Globus pallidus (tissue), 1 donor: ENCODE measurements at regions not wholly inside any gene's neighbourhood (a gene's known extent, or its start where the extent isn't known, plus 50 kb on each side); places are given as distances from the start of the nearest gene placed in this dataset.

Source experiments
- DNase-seq: peaks from one replicate; pipeline ENCODE4 v3.0.0-alpha.2; 2015; ENCODE audit warnings: low spot score

GRCh38 chr3:168384990-168385389, 289.3 kb upstream of the GOLIM4 start:
- DNase-seq = no peak

- no peak for DNase-seq
Observed at GRCh38 chr3:168383573-168383972, 287.8 kb upstream of the GOLIM4 start.

GRCh38 chr3:168371846-168372245, 276.1 kb upstream of the GOLIM4 start:
- DNase-seq = no peak

GRCh38 chr3:168364967-168365366, 269.2 kb upstream of the GOLIM4 start:
- no peak for DNase-seq

- DNase-seq = no peak
Observed at GRCh38 chr3:168362661-168363247, 267.0 kb upstream of the GOLIM4 start.

- DNase-seq = no peak
Observed at GRCh38 chr3:168362156-168362555, 266.4 kb upstream of the GOLIM4 start.

GRCh38 chr3:168360993-168361392, 265.3 kb upstream of the GOLIM4 start:
- no peak for DNase-seq

- DNase-seq = no peak
Observed at GRCh38 chr3:168342946-168343850, 247.5 kb upstream of the GOLIM4 start.

- no peak for DNase-seq
Observed at GRCh38 chr3:168341956-168342936, 246.5 kb upstream of the GOLIM4 start.

- DNase-seq = no peak
Observed at GRCh38 chr3:168341192-168341815, 245.6 kb upstream of the GOLIM4 start.

GRCh38 chr3:168338161-168338560, 242.4 kb upstream of the GOLIM4 start:
- DNase-seq = no peak

- DNase-seq = no peak
Observed at GRCh38 chr3:168336276-168336675, 240.6 kb upstream of the GOLIM4 start.

GRCh38 chr3:168333410-168333935, 237.7 kb upstream of the GOLIM4 start:
- DNase-seq = no peak

GRCh38 chr3:168331756-168332155, 236.0 kb upstream of the GOLIM4 start:
- no peak for DNase-seq

GRCh38 chr3:168330983-168331382, 235.3 kb upstream of the GOLIM4 start:
- DNase-seq = no peak

- no peak for DNase-seq
Observed at GRCh38 chr3:168327856-168328255, 232.1 kb upstream of the GOLIM4 start.

- DNase-seq = no peak
Observed at GRCh38 chr3:168325684-168326083, 230.0 kb upstream of the GOLIM4 start.

GRCh38 chr3:168322941-168323340, 227.2 kb upstream of the GOLIM4 start:
- DNase-seq = no peak

GRCh38 chr3:168314166-168314565, 218.4 kb upstream of the GOLIM4 start:
- no peak for DNase-seq

- DNase-seq = no peak
Observed at GRCh38 chr3:168312984-168313383, 217.3 kb upstream of the GOLIM4 start.

GRCh38 chr3:168307893-168308292, 212.2 kb upstream of the GOLIM4 start:
- no peak for DNase-seq

GRCh38 chr3:168295027-168295426, 199.3 kb upstream of the GOLIM4 start:
- DNase-seq = no peak
